G401 (cell line): ENCODE measurements at regions not wholly inside any gene's neighbourhood (a gene's known extent, or its start where the extent isn't known, plus 50 kb on each side); places are given as distances from the start of the nearest gene placed in this dataset.
"Not testable (repeated sequence)": the region's sequence is repeated elsewhere in the genome, so short reads cannot be mapped to it uniquely, and the experiment has no call there.

Experiments used
- DNase-seq: peaks from one replicate; pipeline ENCODE4 v3.0.0-alpha.2; 2015; ENCODE audit warnings: low spot score
- in situ Hi-C: cut with HindIII; loops from 2 replicates; pipeline ENCODE4 v1.10.0; 2016; ENCODE audit warnings: low sequenced_read_pairs, mixed read lengths

GRCh38 chr1:181239086-181239485 is 150.6 kb downstream of the IER5 start:
- no peak for DNase-seq
- in situ Hi-C loops: no loop called here

- in situ Hi-C loops: not testable (repeated sequence)
These were observed 157.8 kb downstream of the IER5 start for GRCh38 chr1:181246320-181246719.

GRCh38 chr1:181248361-181248760 is 159.9 kb downstream of the IER5 start:
- DNase-seq, in situ Hi-C loops: not testable (repeated sequence)

More at GRCh38 chr1:181246320-181246719, 157.8 kb downstream of the IER5 start:
- DNase-seq: not testable (repeated sequence)

- DNase-seq: no peak
- in situ Hi-C loops: no loop called here
These were observed 160.7 kb downstream of the IER5 start for GRCh38 chr1:181249186-181249585.

GRCh38 chr1:181250038-181250437 is 161.5 kb downstream of the IER5 start:
- in situ Hi-C loops: no loop called here
- no peak for DNase-seq

GRCh38 chr1:181251001-181251712 is 162.7 kb downstream of the IER5 start:
- in situ Hi-C loops: no loop called here
- DNase-seq: peak; percentile 97

GRCh38 chr1:181251713-181252075 is 163.2 kb downstream of the IER5 start:
- in situ Hi-C loops: no loop called here
- DNase-seq: no peak

- in situ Hi-C loops, DNase-seq: not testable (repeated sequence)
These were observed 165.1 kb downstream of the IER5 start for GRCh38 chr1:181253601-181254000.

GRCh38 chr1:181255270-181255929 is 166.9 kb downstream of the IER5 start:
- in situ Hi-C loops: no loop called here
- no peak for DNase-seq

GRCh38 chr1:181257117-181257516 is 168.6 kb downstream of the IER5 start:
- in situ Hi-C loops: no loop called here

GRCh38 chr1:181259026-181259745 is 170.7 kb downstream of the IER5 start:
- no peak for DNase-seq
- in situ Hi-C loops: no loop called here

More at GRCh38 chr1:181257117-181257516, 168.6 kb downstream of the IER5 start:
- DNase-seq: no peak

- in situ Hi-C loops: no loop called here
- DNase-seq: no peak
These were observed 171.8 kb downstream of the IER5 start for GRCh38 chr1:181260271-181260670.

- DNase-seq: no peak
- in situ Hi-C loops: no loop called here
These were observed 172.5 kb downstream of the IER5 start for GRCh38 chr1:181260994-181261393.

- in situ Hi-C loops: no loop called here
- DNase-seq: no peak
These were observed 173.6 kb downstream of the IER5 start for GRCh38 chr1:181262069-181262468.

- in situ Hi-C loops: no loop called here
- DNase-seq: no peak
These were observed 174.9 kb downstream of the IER5 start for GRCh38 chr1:181263444-181263843.

GRCh38 chr1:181264821-181265220 is 176.3 kb downstream of the IER5 start:
- in situ Hi-C loops: no loop called here
- DNase-seq: no peak

GRCh38 chr1:181284978-181285377 is 196.5 kb downstream of the IER5 start:
- DNase-seq: no peak
- in situ Hi-C loops: no loop called here

- in situ Hi-C loops: no loop called here
- no peak for DNase-seq
These were observed 188.1 kb upstream of the CACNA1E start for GRCh38 chr1:181295217-181295616.

- DNase-seq: no peak
- in situ Hi-C loops: no loop called here
These were observed 187.1 kb upstream of the CACNA1E start for GRCh38 chr1:181296180-181296579.

- in situ Hi-C loops: no loop called here
- DNase-seq: no peak
These were observed 175.2 kb upstream of the CACNA1E start for GRCh38 chr1:181308098-181308497.
